ENCODE measurements at regions not wholly inside any gene's neighbourhood (a gene's known extent, or its start where the extent isn't known, plus 50 kb on each side); places are given as distances from the start of the nearest gene placed in this dataset.

- TF ChIP-seq EZH2 (IDR thresholded peaks at IDR 0.05; ENCODE audit: borderline replicate concordance) = no peak
- no peak overlapping the region for H2AFZ ChIP-seq
- H4K20me1 ChIP-seq (ENCODE audit: insufficient read depth, poor library complexity, severe bottlenecking) = no peaks in the 10 kb centered on the region
- no peak overlapping the region for H3K4me3 ChIP-seq
- no peaks in the 10 kb centered on the region for H3K9me2 ChIP-seq (replicated peaks; ENCODE audit: insufficient read depth)
- WGBS (ENCODE audit: low lambda C conversion rate, missing lambda C conversion rate) = 92% methylated on average over 1 of the region's 1 CpG
- no peak overlapping the region for H3K4me2 ChIP-seq
- DNase-seq (ENCODE audit: low spot score) = no peak
- no peaks in the 10 kb centered on the region for H3K27me3 ChIP-seq
- no peaks in the 10 kb centered on the region for H3K79me2 ChIP-seq
- H3K4me1 ChIP-seq (ENCODE audit: insufficient read depth) = no peaks in the 10 kb centered on the region
- no peak overlapping the region for H3K27ac ChIP-seq
- no peaks in the 10 kb centered on the region for H3K36me3 ChIP-seq (replicated peaks; ENCODE audit: insufficient read depth, low read depth)
- H3K9me3 ChIP-seq (ENCODE audit: low read depth) = no peaks in the 10 kb centered on the region
Observed at GRCh38 chr1:90414201-90414600, 302.9 kb downstream of the BARHL2 start.

DNA sequence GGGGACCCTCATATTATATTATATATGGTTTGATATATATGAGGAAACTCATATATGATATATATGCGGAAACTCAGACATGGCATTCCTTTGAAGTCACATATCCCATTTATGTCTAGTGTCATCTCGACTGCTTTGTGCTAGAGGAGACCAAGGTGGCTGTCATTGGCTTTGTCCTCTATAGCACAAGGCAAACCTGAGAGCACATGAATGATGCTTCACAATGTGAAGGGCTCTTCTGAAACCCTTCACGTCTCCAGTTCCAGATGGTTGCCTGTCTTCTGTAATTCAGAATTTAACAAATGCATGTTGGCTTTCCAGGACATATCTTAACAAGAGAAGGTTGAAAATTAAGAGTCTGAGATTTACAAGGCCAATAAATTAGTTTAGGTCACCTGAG, 303.6 kb downstream of the BARHL2 start:
- no peak overlapping the region for H3K27ac ChIP-seq
- H4K20me1 ChIP-seq (ENCODE audit: insufficient read depth, poor library complexity, severe bottlenecking) = no peaks in the 10 kb centered on the region
- H3K4me2 ChIP-seq = no peak overlapping the region
- no peaks in the 10 kb centered on the region for H3K4me1 ChIP-seq (ENCODE audit: insufficient read depth)
- H3K9me3 ChIP-seq (ENCODE audit: low read depth) = no peaks in the 10 kb centered on the region
- no peak overlapping the region for H2AFZ ChIP-seq
- no peak overlapping the region for H3K4me3 ChIP-seq
- 91% methylated on average over 3 of the region's 3 CpGs for WGBS (ENCODE audit: low lambda C conversion rate, missing lambda C conversion rate)
- H3K27me3 ChIP-seq = no peaks in the 10 kb centered on the region
- no peak for DNase-seq (ENCODE audit: low spot score)
- TF ChIP-seq EZH2phosphoT487 (IDR thresholded peaks at IDR 0.05; ENCODE audit: low read depth, severe bottlenecking, unreplicated experiment) (no peak), CTCF (IDR thresholded peaks at IDR 0.05; ENCODE audit: poor library complexity) (no peak), EZH2 (IDR thresholded peaks at IDR 0.05; ENCODE audit: borderline replicate concordance) (no peak)
- H3K36me3 ChIP-seq (replicated peaks; ENCODE audit: insufficient read depth, low read depth) = no peaks in the 10 kb centered on the region
- H3K9me2 ChIP-seq (replicated peaks; ENCODE audit: insufficient read depth) = no peaks in the 10 kb centered on the region
- H3K79me2 ChIP-seq = no peaks in the 10 kb centered on the region

- Histone ChIP-seq H3K27ac (no peak overlapping the region), H3K36me3 (replicated peaks; ENCODE audit: insufficient read depth, low read depth) (no peaks in the 10 kb centered on the region), H3K27me3 (no peaks in the 10 kb centered on the region), H2AFZ (no peak overlapping the region), H3K4me3 (no peak overlapping the region), H3K4me1 (ENCODE audit: insufficient read depth) (no peaks in the 10 kb centered on the region), H4K20me1 (ENCODE audit: insufficient read depth, poor library complexity, severe bottlenecking) (no peaks in the 10 kb centered on the region), H3K9me2 (replicated peaks; ENCODE audit: insufficient read depth) (no peaks in the 10 kb centered on the region), H3K9me3 (ENCODE audit: low read depth) (no peaks in the 10 kb centered on the region), H3K79me2 (no peaks in the 10 kb centered on the region), H3K4me2 (no peak overlapping the region)
- DNase-seq (ENCODE audit: low spot score) = no peak
- no peak for TF ChIP-seq CTCF (IDR thresholded peaks at IDR 0.05; ENCODE audit: poor library complexity)
- no peak for TF ChIP-seq EZH2 (IDR thresholded peaks at IDR 0.05; ENCODE audit: borderline replicate concordance)
- no peak for TF ChIP-seq EZH2phosphoT487 (IDR thresholded peaks at IDR 0.05; ENCODE audit: low read depth, severe bottlenecking, unreplicated experiment)
- WGBS (ENCODE audit: low lambda C conversion rate, missing lambda C conversion rate) = 100% methylated on average over 2 of the region's 2 CpGs
Observed at GRCh38 chr1:90412563-90412962, 304.5 kb downstream of the BARHL2 start.

DNA sequence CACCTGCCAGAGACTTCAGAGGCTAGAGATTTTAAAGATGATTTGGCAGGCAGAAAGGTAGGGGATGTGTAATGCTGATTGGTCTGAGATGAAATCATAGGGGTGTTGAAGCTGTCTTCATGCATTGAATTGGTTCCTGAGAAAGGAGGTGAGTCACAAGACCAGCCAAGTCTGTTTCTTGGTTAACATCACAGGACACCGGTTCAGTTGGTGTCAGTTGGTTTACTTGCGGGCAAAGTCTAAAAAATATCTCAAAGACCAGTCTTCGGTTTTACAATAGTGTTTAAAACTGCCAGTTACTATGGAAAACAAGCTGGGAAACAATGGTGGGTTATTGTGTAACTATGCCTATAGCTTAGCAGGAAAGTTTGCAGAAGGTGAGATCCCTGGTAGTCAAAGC, 305.9 kb downstream of the BARHL2 start:
- WGBS (ENCODE audit: low lambda C conversion rate, missing lambda C conversion rate) = 71% methylated on average over 3 of the region's 3 CpGs
- Histone ChIP-seq H4K20me1 (ENCODE audit: insufficient read depth, poor library complexity, severe bottlenecking) (no peaks in the 10 kb centered on the region), H3K4me2 (no peak overlapping the region), H3K79me2 (no peaks in the 10 kb centered on the region), H3K36me3 (replicated peaks; ENCODE audit: insufficient read depth, low read depth) (no peaks in the 10 kb centered on the region), H3K9me3 (ENCODE audit: low read depth) (no peaks in the 10 kb centered on the region), H3K4me3 (no peak overlapping the region), H3K4me1 (ENCODE audit: insufficient read depth) (no peaks in the 10 kb centered on the region), H3K9me2 (replicated peaks; ENCODE audit: insufficient read depth) (no peaks in the 10 kb centered on the region), H2AFZ (no peak overlapping the region), H3K27ac (peak overlapping the region; percentile 58), H3K27me3 (no peaks in the 10 kb centered on the region)
- DNase-seq (ENCODE audit: low spot score) = peak; percentile 58
- TF ChIP-seq CTCF (IDR thresholded peaks at IDR 0.05; ENCODE audit: poor library complexity) (no peak), EZH2 (IDR thresholded peaks at IDR 0.05; ENCODE audit: borderline replicate concordance) (no peak), EZH2phosphoT487 (IDR thresholded peaks at IDR 0.05; ENCODE audit: low read depth, severe bottlenecking, unreplicated experiment) (no peak)
